NCI-H2029 (cell line): ENCODE measurements at regions not wholly inside any gene's neighbourhood (a gene's known extent, or its start where the extent isn't known, plus 50 kb on each side); places are given as distances from the start of the nearest gene placed in this dataset.
A peak's percentile ranks its signal among the peaks of the same experiment; 100 is the strongest.

Source experiments
- DNase-seq: peaks from one replicate; lab custom pipeline; 2025; lab: John Stamatoyannopoulos, UW

- no peak for DNase-seq
Measured at GRCh38 chr3:127374086-127375010, 86.5 kb upstream of the PRR20G start.

- DNase-seq = no peak
Measured at GRCh38 chr3:127373441-127374085, 85.7 kb upstream of the PRR20G start.

GRCh38 chr3:127371846-127372245 is 84.0 kb upstream of the PRR20G start:
- DNase-seq = no peak

GRCh38 chr3:127371334-127371733 is 83.5 kb upstream of the PRR20G start:
- no peak for DNase-seq

- no peak for DNase-seq
Measured at GRCh38 chr3:127370906-127371305, 83.1 kb upstream of the PRR20G start.

- no peak for DNase-seq
Measured at GRCh38 chr3:127369356-127369935, 81.6 kb upstream of the PRR20G start.

GRCh38 chr3:127368186-127369032 is 80.6 kb upstream of the PRR20G start:
- peak; percentile 26 for DNase-seq

- no peak for DNase-seq
Measured at GRCh38 chr3:127367593-127367992, 79.7 kb upstream of the PRR20G start.

- no peak for DNase-seq
Measured at GRCh38 chr3:127366383-127366782, 78.5 kb upstream of the PRR20G start.

GRCh38 chr3:127365163-127365798 is 77.4 kb upstream of the PRR20G start:
- DNase-seq = peak; percentile 40

- no peak for DNase-seq
Measured at GRCh38 chr3:127363891-127364290, 76.0 kb upstream of the PRR20G start.

GRCh38 chr3:127363171-127363570 is 75.3 kb upstream of the PRR20G start:
- DNase-seq = no peak

- no peak for DNase-seq
Measured at GRCh38 chr3:127360647-127361046, 72.8 kb upstream of the PRR20G start.

GRCh38 chr3:127358641-127359040 is 70.8 kb upstream of the PRR20G start:
- no peak for DNase-seq

- DNase-seq = no peak
Measured at GRCh38 chr3:127356381-127356780, 68.5 kb upstream of the PRR20G start.

GRCh38 chr3:127354761-127355160 is 66.9 kb upstream of the PRR20G start:
- no peak for DNase-seq

GRCh38 chr3:127352612-127353011 is 64.8 kb upstream of the PRR20G start:
- no peak for DNase-seq

- no peak for DNase-seq
Measured at GRCh38 chr3:127351775-127352350, 64.0 kb upstream of the PRR20G start.

- DNase-seq = no peak
Measured at GRCh38 chr3:127351321-127351720, 63.5 kb upstream of the PRR20G start.

GRCh38 chr3:127350172-127351050 is 62.6 kb upstream of the PRR20G start:
- no peak for DNase-seq
